ENCODE measurements at regions not wholly inside any gene's neighbourhood (a gene's known extent, or its start where the extent isn't known, plus 50 kb on each side); places are given as distances from the start of the nearest gene placed in this dataset.
"Not testable (repeated sequence)": the region's sequence is repeated elsewhere in the genome, so short reads cannot be mapped to it uniquely, and the experiment has no call there.

GRCh38 chr4:141290771-141291170, 70.1 kb downstream of the ZNF330 start:
- DNase-seq (ENCODE audit: low read depth) = no peak

DNA sequence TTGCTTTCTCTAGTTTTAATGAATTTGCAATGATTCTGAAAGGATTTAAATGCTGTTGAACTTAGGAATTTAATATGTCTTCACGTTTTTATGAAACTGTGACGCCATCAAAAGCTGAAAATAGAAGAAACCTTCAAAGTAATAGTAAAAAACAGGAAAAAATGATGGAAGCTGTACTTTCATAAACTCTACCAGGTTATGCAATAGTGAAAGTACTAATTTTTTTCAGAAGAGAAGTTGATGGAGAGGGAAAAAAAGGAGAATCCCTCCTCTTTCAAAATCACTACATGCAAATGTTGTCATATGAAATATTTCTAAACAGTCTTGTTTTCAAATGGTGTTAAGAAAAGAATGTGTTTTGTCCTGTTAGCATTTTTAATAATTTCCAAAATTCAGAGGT, 73.6 kb downstream of the ZNF330 start:
- DNase-seq (ENCODE audit: low read depth) = no peak

DNA sequence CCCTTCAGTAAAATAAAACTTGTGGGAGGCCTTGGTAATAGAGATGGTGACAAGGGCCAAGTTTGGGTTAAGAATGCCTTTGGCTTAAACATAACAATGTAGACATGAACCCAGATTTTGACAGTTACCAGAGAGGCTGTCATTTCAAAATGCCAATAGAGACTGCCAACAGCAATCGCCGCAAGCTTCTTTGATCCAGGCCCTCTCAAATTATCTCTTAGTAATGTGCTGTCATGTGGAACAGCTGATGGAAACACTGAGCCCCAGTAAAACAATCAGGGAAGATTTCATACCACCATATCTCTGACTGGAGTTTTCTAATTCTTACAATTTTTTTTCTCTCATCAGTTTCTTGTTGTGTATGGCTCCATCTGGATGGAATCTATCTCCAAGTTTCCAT, 80.5 kb downstream of the ZNF330 start:
- DNase-seq (ENCODE audit: low read depth) = no peak

GRCh38 chr4:141302924-141303323, 82.2 kb downstream of the ZNF330 start:
- DNase-seq (ENCODE audit: low read depth) = no peak

- DNase-seq (ENCODE audit: low read depth) = no peak
These were observed 83.7 kb downstream of the ZNF330 start for GRCh38 chr4:141304346-141304745.

- no peak for DNase-seq (ENCODE audit: low read depth)
These were observed 85.6 kb downstream of the ZNF330 start for GRCh38 chr4:141306331-141306730.

DNA sequence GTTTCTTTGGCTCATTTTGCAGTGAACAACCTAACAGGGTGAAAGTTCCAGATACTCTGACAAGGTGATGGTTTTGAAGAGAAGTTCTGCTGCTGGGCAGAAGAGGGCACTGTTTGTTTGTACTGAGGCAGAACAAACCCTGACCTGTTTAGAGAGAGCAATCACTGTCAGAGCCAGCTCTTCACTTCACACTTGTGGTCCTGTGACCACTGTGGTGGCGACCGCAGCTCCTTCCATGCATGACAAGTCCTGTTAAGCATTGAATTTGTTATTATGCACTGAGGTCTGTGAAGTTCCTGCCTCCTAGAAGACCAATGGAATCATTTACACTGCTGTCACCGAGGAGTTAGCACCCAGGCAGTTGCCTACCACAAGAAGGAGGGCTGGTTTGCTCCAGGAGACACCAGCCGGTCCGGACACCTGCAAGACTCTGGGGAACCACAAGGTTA, 86.6 kb downstream of the ZNF330 start:
- peak; percentile 36 for DNase-seq (ENCODE audit: low read depth)

GRCh38 chr4:141309874-141310273, 89.2 kb downstream of the ZNF330 start:
- DNase-seq (ENCODE audit: low read depth) = no peak

DNA sequence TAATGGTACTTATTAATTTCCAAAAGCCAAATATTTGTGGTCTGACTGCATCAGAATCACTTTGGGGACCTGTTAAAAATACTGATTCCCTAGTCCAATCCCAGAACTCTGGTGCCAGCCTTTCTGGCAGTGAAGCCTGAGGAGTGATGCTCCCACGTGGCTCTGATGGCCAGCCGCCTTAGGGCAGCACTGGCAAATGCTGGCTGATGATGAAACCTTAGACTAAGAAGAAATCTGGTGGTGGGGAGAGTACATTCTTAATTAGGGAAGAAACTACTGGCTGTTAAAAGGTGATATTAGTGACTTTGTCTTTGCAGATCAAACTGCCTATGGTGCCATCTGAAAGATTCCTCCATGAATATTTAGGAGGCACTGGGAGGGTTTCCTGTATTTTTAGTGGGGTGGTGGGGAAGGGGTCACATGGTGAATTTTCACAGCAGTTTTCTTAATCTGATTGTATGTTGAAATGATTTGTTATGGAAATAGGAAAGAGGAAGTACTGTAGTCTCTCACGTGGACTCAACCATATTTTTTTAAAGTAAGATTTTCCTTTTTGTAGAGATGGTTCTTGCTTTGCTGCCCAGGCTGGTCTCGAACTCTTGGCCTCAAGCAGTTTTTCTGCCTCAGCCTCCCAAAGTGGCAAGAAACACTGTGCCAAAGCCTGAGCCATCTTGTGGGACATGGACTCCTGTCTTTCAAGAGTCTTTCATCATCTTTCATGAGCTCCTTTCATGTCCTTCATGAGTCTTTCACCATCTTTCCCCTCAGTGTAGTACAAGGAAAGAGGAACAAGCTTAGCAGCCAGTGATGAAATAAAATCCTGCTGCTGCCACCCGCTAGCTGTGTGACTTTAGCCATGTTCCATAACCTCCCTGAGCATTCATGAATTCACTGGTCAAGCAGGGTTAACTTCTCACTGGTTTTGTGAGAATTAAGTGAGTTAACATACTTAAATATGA, 90.8 kb downstream of the ZNF330 start:
- no peak for DNase-seq (ENCODE audit: low read depth)

DNA sequence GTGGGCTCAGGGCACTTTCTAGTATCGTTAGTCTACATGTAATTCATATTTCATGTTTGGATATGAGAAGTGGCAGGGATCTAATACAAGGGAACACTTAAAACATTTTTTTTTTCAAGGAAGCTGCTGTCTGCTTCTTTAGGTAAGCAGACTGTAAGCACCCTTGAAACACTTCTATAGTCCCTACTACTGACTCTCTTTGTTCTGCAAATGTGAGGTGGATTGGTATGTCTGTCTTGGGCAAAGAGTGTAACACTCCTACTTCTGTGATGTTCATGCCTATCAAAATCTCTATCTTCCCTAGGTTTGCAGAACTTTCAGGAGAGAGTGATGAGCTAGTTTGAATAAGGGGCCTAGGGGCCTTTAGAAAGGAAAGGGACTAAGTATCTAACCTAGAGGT, 93.9 kb downstream of the ZNF330 start:
- DNase-seq (ENCODE audit: low read depth) = no peak

GRCh38 chr4:141328560-141329173, 108.0 kb downstream of the ZNF330 start:
- DNase-seq (ENCODE audit: low read depth) = no peak

- DNase-seq (ENCODE audit: low read depth) = no peak
These were observed 108.5 kb downstream of the ZNF330 start for GRCh38 chr4:141329174-141329569.

- DNase-seq (ENCODE audit: low read depth) = no peak
These were observed 109.9 kb downstream of the ZNF330 start for GRCh38 chr4:141330616-141331015.

- DNase-seq (ENCODE audit: low read depth) = no peak
These were observed 111.1 kb downstream of the ZNF330 start for GRCh38 chr4:141331534-141332358.

DNA sequence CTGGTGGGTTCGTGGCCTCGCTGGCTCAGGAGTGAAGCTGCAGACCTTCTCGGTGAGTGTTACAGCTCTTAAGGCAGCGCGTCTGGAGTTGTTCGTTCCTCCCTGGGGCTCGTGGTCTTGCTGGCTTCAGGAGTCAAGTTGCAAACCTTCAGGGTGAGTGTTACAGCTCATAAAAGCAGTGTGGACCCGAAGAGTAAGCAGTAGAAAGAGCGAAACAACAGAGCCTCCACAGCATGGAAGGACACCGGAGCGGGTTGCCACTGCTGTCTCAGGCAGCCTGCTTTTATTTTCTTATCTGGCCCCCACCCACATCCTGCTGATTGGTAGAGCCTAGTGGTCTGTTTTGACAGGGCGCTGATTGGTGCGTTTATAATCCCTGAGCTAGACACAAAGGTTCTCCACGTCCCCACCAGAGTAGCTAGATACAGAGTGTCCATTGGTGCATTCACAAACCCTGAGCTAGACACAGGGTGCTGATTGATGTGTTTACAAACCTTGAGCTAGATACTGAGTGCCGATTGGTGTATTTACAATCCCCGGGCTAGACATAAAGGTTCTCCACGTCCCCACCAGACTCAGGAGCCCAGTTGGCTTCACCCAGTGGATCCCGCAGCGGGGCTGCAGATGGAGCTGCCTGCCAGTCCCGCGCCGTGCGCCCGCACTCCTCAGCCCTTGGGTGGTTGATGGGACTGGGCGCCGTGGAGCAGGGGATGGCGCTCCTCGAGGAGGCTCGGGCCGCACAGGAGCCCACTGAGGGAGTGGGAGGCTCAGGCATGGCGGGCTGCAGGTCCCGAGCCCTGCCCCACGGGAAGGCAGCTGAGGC, 111.9 kb downstream of the ZNF330 start:
- DNase-seq (ENCODE audit: low read depth) = not testable (repeated sequence)

DNA sequence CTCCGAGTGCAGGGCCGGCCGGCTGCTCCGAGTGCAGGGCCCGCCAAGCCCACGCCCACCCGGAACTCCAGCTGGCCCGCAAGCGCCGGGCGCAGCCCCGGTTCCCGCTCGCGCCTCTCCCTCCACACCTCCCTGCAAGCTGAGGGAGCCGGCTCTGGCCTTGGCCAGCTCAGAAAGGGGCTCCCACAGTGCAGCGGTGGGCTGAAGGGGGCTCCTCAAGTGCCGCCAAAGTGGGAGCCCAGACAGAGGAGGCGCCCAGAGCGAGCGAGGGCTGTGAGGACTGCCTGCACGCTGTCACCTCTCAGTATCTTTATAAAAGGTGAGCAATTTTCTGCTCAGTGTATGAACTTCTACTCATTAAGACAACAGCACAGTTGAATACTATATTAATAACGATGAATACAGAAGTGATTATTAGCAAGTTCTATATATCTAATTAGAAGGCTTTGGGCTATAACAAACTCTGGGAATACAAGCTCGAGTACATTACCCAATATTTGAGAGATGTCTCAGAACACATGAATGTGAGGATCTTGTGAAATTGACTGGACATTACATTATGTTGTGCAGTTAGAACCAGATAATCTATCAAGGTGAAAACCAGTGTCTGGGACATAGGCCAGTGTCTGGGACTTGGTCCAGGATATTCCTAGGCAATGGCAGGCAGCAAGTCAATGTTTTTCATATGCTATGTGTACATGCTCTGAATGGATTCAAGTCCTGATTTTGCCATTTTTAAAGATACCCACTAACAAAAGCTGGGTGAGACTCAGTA, 112.9 kb downstream of the ZNF330 start:
- not testable (repeated sequence) for DNase-seq (ENCODE audit: low read depth)

GRCh38 chr4:141335166-141335565, 114.5 kb downstream of the ZNF330 start:
- DNase-seq (ENCODE audit: low read depth) = no peak

GRCh38 chr4:141338238-141338637, 117.5 kb downstream of the ZNF330 start:
- no peak for DNase-seq (ENCODE audit: low read depth)

DNA sequence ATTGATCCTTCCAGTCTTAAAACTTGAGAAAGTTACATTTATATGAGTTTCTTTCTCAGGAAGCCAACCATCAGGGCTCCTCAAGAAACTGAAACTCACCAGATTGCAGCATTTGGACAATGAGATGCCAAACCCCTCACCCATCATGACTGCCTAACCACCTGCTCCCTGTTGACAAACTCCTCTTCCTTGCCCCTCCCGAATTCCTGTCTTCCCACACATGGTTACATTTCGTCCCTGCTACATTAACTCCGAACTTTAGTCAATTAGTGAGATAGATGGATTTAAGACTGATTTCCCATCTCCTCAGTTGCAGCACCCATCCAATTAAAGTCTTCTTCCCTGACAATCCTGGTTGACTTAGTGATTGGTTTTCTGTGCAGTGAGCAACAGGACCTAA, 118.7 kb downstream of the ZNF330 start:
- DNase-seq (ENCODE audit: low read depth) = no peak

- DNase-seq (ENCODE audit: low read depth) = no peak
These were observed 119.3 kb downstream of the ZNF330 start for GRCh38 chr4:141339966-141340365.

GRCh38 chr4:141340458-141340857, 119.8 kb downstream of the ZNF330 start:
- DNase-seq (ENCODE audit: low read depth) = no peak

Data from stimulated activated CD8-positive, alpha-beta memory T cell treated with anti-CD3 and anti-CD28 coated beads, Interleukin-12 subunit alpha, Interleukin-12 subunit beta, amount 100 ng/mL, for 1 hour (primary cell).